ENCODE measurements at regions not wholly inside any gene's neighbourhood (a gene's known extent, or its start where the extent isn't known, plus 50 kb on each side); places are given as distances from the start of the nearest gene placed in this dataset.

- no peak overlapping the region for H3K4me3 ChIP-seq (ENCODE audit: low read depth, low read length)
- DNase-seq (ENCODE audit: low read depth) = no peak
- TF ChIP-seq CTCF (IDR thresholded peaks at IDR 0.05; ENCODE audit: control insufficient read depth, extremely low read depth, insufficient read depth) = no peak
These were observed 623.0 kb upstream of the CHORDC1 start for GRCh38 chr11:90845799-90846198.

- TF ChIP-seq CTCF (IDR thresholded peaks at IDR 0.05; ENCODE audit: control insufficient read depth, extremely low read depth, insufficient read depth) = no peak
- H3K4me3 ChIP-seq (ENCODE audit: low read depth, low read length) = no peak overlapping the region
- no peak for DNase-seq (ENCODE audit: low read depth)
These were observed 622.3 kb upstream of the CHORDC1 start for GRCh38 chr11:90845126-90845525.

- DNase-seq (ENCODE audit: low read depth) = no peak
- no peak for TF ChIP-seq CTCF (IDR thresholded peaks at IDR 0.05; ENCODE audit: control insufficient read depth, extremely low read depth, insufficient read depth)
These were observed 621.2 kb upstream of the CHORDC1 start for GRCh38 chr11:90844041-90844440.

GRCh38 chr11:90842681-90843080 is 619.8 kb upstream of the CHORDC1 start:
- DNase-seq (ENCODE audit: low read depth) = no peak
- no peak for TF ChIP-seq CTCF (IDR thresholded peaks at IDR 0.05; ENCODE audit: control insufficient read depth, extremely low read depth, insufficient read depth)
- H3K4me3 ChIP-seq (ENCODE audit: low read depth, low read length) = no peak overlapping the region

More at GRCh38 chr11:90844041-90844440, 621.2 kb upstream of the CHORDC1 start:
- no peak overlapping the region for H3K4me3 ChIP-seq (ENCODE audit: low read depth, low read length)

- DNase-seq (ENCODE audit: low read depth) = no peak
- no peak for TF ChIP-seq CTCF (IDR thresholded peaks at IDR 0.05; ENCODE audit: control insufficient read depth, extremely low read depth, insufficient read depth)
These were observed 617.2 kb upstream of the CHORDC1 start for GRCh38 chr11:90840071-90840470.

GRCh38 chr11:90836031-90836430 is 613.2 kb upstream of the CHORDC1 start:
- H3K4me3 ChIP-seq (ENCODE audit: low read depth, low read length) = no peak overlapping the region
- no peak for DNase-seq (ENCODE audit: low read depth)
- TF ChIP-seq CTCF (IDR thresholded peaks at IDR 0.05; ENCODE audit: control insufficient read depth, extremely low read depth, insufficient read depth) = no peak

More at GRCh38 chr11:90840071-90840470, 617.2 kb upstream of the CHORDC1 start:
- H3K4me3 ChIP-seq (ENCODE audit: low read depth, low read length) = no peak overlapping the region

GRCh38 chr11:90823446-90823845 is 600.6 kb upstream of the CHORDC1 start:
- no peak for TF ChIP-seq CTCF (IDR thresholded peaks at IDR 0.05; ENCODE audit: control insufficient read depth, extremely low read depth, insufficient read depth)
- H3K4me3 ChIP-seq (ENCODE audit: low read depth, low read length) = no peak overlapping the region
- DNase-seq (ENCODE audit: low read depth) = no peak

Data from LNCaP clone FGC (cell line).